ENCODE measurements at regions not wholly inside any gene's neighbourhood (a gene's known extent, or its start where the extent isn't known, plus 50 kb on each side); places are given as distances from the start of the nearest gene placed in this dataset.
"Not testable (repeated sequence)": the region's sequence is repeated elsewhere in the genome, so short reads cannot be mapped to it uniquely, and the experiment has no call there.

DNA sequence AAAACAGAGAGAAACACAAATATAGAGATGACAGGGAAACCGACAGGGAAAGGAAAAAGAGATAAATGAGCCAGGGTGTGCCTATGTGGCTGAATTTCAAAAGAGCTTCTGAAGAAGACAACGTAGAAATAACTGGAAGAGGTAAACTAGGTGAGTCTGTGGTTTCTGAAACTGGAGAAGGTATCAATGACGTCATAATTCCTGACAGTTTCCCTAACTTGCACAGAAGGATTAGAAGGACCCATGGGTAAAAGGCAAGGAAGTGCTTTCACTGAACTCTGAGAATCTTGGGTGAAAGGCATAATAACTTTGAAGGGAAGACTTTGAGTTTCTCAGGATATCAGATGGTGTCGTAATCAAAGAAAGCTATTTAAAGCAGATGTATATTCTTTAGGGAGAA, 790.8 kb upstream of the NUDT12 start:
- H3K4me3 ChIP-seq (ENCODE audit: low read depth, low read length): no peak overlapping the region
- DNase-seq (ENCODE audit: low read depth): peak; percentile 49

DNA sequence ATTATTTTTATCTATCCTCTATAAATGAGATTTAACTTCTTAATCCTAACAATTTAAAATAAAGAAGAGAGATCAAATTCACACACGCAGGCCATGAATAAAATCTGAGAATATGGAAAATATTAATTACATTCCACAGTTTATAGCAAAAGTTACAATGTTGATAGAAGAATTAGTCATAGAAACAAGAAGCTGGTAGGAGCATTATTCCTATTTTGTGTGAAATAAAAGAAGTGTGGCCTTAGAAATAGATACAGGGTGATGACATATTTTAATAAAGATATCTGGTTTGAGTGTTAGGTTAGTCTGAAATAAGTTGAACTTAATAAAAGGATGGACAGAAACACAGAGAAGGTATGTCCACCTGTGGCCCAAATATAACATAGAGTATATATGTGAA, 790.4 kb upstream of the NUDT12 start:
- no peak overlapping the region for H3K4me3 ChIP-seq (ENCODE audit: low read depth, low read length)
- DNase-seq (ENCODE audit: low read depth): no peak

GRCh38 chr5:104347119-104347708, 784.6 kb upstream of the NUDT12 start:
- no peak for DNase-seq (ENCODE audit: low read depth)
- no peak overlapping the region for H3K4me3 ChIP-seq (ENCODE audit: low read depth, low read length)

- no peak for DNase-seq (ENCODE audit: low read depth)
- H3K4me3 ChIP-seq (ENCODE audit: low read depth, low read length): peak overlapping the region; percentile 14
Measured at GRCh38 chr5:104345222-104346016, 782.8 kb upstream of the NUDT12 start.

DNA sequence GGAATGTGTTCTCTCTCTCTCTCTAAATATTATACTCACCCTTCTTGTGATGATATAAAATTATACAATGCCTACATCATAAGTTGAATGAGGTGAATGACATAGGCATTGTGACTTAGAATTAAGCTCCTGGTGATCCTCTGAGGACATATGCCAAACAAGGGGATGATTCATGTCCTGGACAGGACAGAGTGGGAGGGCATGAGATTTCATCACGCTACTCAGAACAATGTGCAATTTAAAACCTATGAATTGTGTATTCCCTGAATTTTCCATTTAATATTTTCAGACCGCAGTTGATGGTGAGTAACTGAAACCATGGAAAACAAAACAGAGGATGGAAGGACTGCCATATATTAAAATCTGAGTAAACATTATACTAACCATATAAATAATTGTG, 782.2 kb upstream of the NUDT12 start:
- peak; percentile 58 for DNase-seq (ENCODE audit: low read depth)
- H3K4me3 ChIP-seq (ENCODE audit: low read depth, low read length): peak overlapping the region; percentile 14

GRCh38 chr5:104327801-104328200, 765.2 kb upstream of the NUDT12 start:
- DNase-seq (ENCODE audit: low read depth): no peak
- no peak overlapping the region for H3K4me3 ChIP-seq (ENCODE audit: low read depth, low read length)

GRCh38 chr5:104326966-104327365, 764.4 kb upstream of the NUDT12 start:
- H3K4me3 ChIP-seq (ENCODE audit: low read depth, low read length): no peak overlapping the region
- no peak for DNase-seq (ENCODE audit: low read depth)

- H3K4me3 ChIP-seq (ENCODE audit: low read depth, low read length): no peak overlapping the region
- DNase-seq (ENCODE audit: low read depth): no peak
Measured at GRCh38 chr5:104325356-104325755, 762.8 kb upstream of the NUDT12 start.

- H3K4me3 ChIP-seq (ENCODE audit: low read depth, low read length): not testable (repeated sequence)
- DNase-seq (ENCODE audit: low read depth): peak; percentile 7
Measured at GRCh38 chr5:104316676-104317075, 754.1 kb upstream of the NUDT12 start.

GRCh38 chr5:104312481-104312880, 749.9 kb upstream of the NUDT12 start:
- no peak overlapping the region for H3K4me3 ChIP-seq (ENCODE audit: low read depth, low read length)
- DNase-seq (ENCODE audit: low read depth): no peak

DNA sequence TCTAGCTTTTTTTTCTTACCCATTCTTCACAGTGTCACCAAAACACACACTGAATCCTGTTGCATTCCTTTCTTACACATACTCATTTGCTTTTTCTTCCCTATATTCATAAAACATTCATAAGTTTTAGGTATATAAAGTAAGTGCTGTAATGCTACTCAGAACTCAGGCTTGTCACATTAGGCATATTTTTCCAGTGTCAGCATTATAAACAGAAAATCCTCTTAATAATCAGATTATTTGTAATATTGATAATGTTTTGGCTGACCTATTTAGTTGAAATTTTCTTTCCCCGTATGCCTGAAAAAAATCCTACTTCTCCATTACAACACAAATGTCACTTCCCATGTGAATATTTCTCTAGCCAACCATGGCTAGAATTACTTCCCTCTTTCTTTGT, 743.0 kb upstream of the NUDT12 start:
- no peak overlapping the region for H3K4me3 ChIP-seq (ENCODE audit: low read depth, low read length)
- no peak for DNase-seq (ENCODE audit: low read depth)

DNA sequence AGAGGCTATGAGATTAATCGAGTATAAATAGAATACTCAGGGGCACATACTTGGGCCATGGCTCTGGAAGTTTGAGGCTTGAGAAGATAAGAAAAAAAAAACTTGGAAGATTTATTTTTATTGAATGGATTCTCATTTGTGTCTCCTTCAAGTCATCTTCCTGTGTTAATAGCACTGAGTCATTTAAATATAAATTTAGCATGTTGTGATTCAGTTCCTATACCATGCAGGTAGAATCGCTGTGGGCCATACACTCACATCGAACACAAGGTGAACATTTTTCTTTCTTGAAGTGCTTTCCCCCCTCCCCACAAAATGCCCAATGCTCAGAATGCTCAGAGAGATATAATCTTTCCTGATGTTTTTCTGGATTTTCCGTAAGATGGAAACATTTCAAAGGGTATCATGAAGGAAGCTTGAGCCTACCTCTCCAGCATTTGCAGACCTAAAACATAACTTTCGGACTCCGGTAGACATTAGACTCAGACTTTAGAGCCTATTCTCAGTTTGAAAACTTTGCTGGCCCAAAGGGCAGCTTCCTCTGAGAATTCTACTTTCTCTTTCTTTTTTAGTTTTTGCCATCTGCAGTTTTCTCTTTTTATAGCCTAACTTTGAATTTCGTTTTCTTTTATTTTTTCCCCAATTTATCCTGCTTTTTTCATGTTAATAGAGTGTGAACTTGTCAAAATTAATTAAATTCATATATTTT, 737.6 kb upstream of the NUDT12 start:
- H3K4me3 ChIP-seq (ENCODE audit: low read depth, low read length): no peak overlapping the region
- no peak for DNase-seq (ENCODE audit: low read depth)

GRCh38 chr5:104298518-104298917, 735.9 kb upstream of the NUDT12 start:
- H3K4me3 ChIP-seq (ENCODE audit: low read depth, low read length): no peak overlapping the region

DNA sequence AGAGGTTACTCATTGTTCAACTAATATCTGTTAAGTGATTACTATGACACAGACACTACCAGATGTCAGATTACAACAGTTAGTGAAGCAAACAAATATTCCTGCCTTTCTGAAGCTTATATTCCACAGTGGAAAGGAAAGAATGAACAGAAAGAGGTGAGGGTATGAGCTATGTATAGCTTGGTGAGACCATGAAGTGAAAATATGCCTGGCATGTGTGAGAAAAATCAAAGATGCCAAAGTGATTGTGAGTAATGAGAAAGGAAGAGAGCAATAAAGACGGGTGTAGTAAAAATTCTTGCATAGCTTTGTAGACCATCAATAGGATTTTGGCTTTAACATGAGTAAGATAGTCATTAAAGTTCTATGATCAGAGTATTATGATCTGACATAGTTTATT, 734.5 kb upstream of the NUDT12 start:
- no peak overlapping the region for H3K4me3 ChIP-seq (ENCODE audit: low read depth, low read length)
- peak; percentile 31 for DNase-seq (ENCODE audit: low read depth)

More at GRCh38 chr5:104298518-104298917, 735.9 kb upstream of the NUDT12 start:
- no peak for DNase-seq (ENCODE audit: low read depth)

DNA sequence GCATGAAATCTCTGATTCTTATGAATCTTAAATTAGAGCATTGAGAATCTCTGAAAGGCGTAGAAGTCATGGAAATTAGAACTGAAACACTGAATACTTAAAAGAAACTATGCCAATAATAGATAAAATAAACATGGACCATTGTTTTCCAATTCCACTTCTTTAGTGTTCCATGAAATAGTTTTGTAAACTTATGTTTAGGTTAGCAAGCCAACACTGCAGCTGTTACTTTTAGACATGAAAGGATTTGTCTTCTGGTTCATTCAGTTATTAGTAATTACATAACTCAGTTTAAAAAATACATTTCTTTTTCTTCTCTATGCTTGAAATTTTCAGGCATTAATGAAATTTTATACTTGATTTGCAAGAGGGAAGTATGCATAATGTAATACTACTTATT, 733.4 kb upstream of the NUDT12 start:
- no peak overlapping the region for H3K4me3 ChIP-seq (ENCODE audit: low read depth, low read length)
- DNase-seq (ENCODE audit: low read depth): no peak

GRCh38 chr5:104283136-104283535, 720.5 kb upstream of the NUDT12 start:
- H3K4me3 ChIP-seq (ENCODE audit: low read depth, low read length): no peak overlapping the region
- no peak for DNase-seq (ENCODE audit: low read depth)

GRCh38 chr5:104273725-104274124, 711.1 kb upstream of the NUDT12 start:
- no peak overlapping the region for H3K4me3 ChIP-seq (ENCODE audit: low read depth, low read length)
- DNase-seq (ENCODE audit: low read depth): no peak

- no peak overlapping the region for H3K4me3 ChIP-seq (ENCODE audit: low read depth, low read length)
- DNase-seq (ENCODE audit: low read depth): no peak
Measured at GRCh38 chr5:104267320-104268015, 704.9 kb upstream of the NUDT12 start.

GRCh38 chr5:104266161-104266560, 703.6 kb upstream of the NUDT12 start:
- no peak for DNase-seq (ENCODE audit: low read depth)
- no peak overlapping the region for H3K4me3 ChIP-seq (ENCODE audit: low read depth, low read length)

DNA sequence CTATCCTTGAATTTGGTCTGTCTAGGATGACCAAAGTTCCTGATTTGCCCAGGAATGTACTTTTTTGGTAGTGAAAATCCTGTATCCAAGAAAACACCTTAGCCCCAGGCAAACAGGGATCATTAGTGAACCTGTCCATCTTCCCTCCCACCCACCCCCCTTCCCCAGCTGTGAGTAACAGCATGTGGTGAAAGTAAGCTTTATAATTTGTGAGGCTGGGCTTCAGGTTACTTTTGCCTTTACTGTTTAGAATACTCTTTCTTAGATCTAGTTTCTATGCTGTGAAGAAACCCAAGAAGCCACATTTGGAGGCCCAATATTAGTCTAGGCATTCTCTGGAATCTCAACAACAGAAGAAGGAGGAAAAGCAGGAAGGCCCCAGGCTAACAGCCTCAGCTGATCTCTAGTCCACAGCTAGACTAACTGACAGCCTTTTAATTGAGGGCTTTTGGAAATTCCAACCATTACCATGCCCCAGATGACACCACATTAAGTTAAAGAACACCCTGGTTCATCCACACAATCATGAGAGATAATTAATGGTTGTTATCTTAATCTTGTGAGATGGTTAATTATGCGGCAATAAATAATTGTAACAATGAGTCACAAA, 703.0 kb upstream of the NUDT12 start:
- no peak overlapping the region for H3K4me3 ChIP-seq (ENCODE audit: low read depth, low read length)
- DNase-seq (ENCODE audit: low read depth): no peak
